Glomerular endothelial cell (primary cell): ENCODE measurements at regions not wholly inside any gene's neighbourhood (a gene's known extent, or its start where the extent isn't known, plus 50 kb on each side); places are given as distances from the start of the nearest gene placed in this dataset.

Experiments
- DNase-seq: peaks from one replicate; pipeline ENCODE4 v3.0.0-alpha.2; 2011; ENCODE audit warnings: low read depth, low spot score; ENCODE audit errors: extremely low read depth

DNA sequence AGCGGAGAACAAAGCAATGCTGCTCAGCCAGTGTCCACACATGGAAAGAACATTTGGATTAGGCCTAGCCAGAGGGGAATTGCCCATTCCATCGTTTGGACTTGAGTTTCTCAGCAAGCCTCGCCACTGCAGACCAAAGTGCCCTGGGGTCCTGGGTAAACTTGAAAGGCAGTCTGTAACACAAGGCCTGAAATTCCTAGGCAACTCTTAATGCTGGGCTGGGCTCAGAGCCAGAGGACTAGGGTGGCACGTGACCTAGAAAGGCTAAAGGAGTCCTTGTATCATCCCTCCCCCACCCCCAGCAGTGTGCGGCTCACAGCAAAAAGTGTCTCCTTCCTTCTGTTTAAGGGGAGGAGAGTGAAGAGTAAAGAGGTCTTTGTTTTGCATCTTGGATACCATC lies 210.4 kb upstream of the ARX start:
- DNase-seq: no peak

GRCh38 chrX:25219480-25219879 lies 203.7 kb upstream of the ARX start:
- DNase-seq: no peak

- no peak for DNase-seq
Observed at GRCh38 chrX:25213611-25214010, 197.8 kb upstream of the ARX start.

DNA sequence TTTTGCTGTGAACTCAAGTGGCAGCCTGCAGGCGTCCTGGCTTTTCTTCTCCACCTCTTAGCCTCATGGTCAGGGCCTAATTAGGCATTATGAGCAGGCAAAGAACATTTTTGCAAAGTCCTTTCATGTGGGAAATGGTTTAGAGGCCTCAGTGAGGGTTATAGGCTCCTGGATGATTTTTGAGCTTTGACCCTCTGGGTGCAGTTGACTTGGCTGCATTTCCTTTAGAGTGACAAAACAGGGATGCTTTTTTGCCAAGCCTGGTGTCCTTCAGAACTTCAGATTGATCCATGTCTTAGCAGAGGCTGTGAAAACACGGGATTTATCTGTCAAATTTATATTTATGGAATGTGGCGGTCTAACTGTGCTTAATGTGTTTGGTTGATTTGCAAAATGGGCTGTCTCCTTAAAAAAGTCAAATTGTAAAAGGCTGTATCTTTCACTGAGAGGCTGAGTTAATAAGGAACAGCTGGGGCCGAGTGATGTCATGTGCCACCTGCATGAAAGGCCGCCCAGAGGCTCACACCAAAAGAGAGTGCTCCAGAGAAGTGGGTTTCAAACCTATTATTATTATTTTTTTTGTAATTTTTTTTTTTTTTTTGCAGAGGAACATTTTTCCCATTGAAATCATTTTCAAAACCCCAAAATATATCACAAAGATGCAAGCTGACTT lies 192.2 kb upstream of the ARX start:
- DNase-seq: no peak

- no peak for DNase-seq
Observed at GRCh38 chrX:25206778-25207177, 191.0 kb upstream of the ARX start.

DNA sequence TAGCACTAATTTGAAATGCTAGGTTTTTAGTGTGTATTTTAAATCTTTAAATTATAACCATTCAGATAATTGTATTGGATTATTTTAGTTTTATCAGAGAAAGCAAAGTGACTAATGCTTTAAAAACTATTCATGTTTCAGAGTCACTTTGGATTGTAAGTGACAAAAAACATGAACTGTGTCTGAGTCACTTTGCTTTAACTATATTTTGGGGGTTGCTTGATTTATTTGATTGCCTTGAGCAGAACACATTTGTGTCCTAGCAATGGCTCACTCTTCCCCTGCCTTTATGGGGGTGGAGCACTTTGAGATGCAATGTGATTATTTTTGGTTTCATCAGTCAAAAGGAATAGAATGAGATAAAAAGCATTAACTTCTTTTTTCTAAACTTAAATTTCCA lies 188.4 kb upstream of the ARX start:
- no peak for DNase-seq

GRCh38 chrX:25202827-25203226 lies 187.1 kb upstream of the ARX start:
- DNase-seq: no peak

GRCh38 chrX:25198891-25199290 lies 183.1 kb upstream of the ARX start:
- DNase-seq: no peak

- no peak for DNase-seq
Observed at GRCh38 chrX:25198253-25198652, 182.5 kb upstream of the ARX start.

- DNase-seq: no peak
Observed at GRCh38 chrX:25196221-25196620, 180.5 kb upstream of the ARX start.

- no peak for DNase-seq
Observed at GRCh38 chrX:25191403-25191802, 175.6 kb upstream of the ARX start.

- no peak for DNase-seq
Observed at GRCh38 chrX:25181775-25182174, 166.0 kb upstream of the ARX start.

DNA sequence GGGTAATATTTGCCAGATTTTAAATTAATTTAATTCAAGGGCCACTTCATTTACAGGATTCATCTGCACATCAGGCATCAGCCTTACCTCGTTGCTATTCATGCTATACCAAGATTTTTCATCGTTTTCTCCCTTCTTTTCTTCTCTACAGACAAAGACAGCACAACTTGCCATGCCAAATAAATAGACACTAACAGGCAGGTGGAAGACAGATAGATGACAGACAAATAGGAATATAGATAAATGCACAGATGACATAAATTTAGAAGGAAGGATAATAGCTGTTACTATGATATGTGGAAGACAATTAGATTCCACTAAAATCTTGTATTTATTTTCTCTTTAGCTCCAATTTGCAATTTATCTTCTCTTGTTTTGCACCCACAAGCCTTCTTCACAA lies 164.5 kb upstream of the ARX start:
- DNase-seq: no peak

DNA sequence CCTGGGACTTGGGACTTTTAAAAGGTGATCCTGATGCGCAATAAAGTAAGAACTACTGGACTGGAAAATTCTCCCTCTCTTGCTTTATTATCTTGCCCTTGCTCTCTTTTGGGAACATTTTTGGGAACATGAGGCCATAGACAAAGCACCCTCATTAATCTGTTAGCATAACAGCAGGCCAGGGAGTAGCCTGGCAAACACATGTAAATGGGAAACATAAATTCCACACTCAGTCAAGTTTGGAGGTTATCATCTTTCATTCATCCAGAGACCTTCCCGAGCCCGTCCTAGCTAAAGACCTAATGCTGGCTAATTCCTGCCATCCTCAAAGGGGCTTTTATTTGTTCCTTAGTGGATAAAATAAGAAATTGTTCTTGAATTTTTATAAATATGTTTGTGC lies 162.8 kb upstream of the ARX start:
- DNase-seq: no peak

DNA sequence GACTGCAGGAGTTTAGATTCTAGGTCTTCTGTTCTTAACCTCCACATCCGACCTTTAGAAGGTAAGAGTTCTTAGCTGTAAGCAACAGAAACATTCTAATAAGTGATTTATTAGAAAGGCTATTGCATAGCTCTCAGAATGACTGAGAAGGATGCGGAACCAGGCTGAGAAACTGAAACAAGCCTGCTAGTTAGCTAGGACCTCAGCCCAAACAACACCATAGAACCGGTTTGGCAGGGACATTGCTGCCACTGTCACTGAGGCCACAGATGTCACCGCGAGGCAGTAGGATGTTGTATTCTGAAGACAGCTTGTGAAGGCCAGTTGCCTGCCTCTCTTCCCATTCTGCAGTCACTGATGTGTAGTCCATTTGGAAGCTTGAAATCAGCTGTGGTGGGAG lies 160.0 kb upstream of the ARX start:
- DNase-seq: no peak

DNA sequence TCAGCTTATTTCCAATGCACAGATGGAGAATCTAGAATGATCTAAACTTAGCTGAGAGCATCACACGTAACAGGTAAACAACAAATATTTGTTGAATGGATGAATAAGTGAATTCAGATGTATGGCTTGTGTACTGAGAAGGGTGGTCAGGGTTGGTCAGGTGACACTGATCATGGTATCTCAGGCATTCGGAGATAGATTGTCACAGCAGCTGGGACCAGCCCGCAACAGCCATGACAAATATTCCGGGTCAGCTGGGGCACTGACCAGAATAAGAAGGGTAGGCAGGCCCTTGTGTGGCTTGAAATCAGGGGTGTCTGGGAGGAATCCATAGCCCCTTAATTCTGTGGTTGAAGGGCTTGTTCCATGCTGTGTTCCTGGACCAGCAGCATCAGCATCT lies 159.4 kb upstream of the ARX start:
- no peak for DNase-seq

DNA sequence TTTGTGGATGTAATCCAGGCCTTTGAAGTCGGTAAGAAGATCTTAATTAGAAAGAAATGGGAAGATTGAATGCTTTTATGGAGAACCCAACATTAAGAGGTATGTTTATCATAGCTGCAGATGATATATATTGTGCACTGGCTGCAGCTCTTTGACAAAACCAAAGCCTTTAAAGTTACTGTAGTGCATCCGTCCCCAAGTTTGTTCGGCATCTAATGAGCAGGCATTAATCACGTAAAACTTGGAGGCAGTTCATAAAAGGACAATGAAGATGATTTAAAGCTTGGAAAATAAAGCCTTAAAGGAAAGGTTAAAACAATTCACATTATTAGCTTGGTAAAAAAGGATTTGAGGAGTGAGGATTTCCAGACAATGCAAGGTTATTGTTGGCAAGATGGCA lies 150.8 kb upstream of the ARX start:
- DNase-seq: no peak

DNA sequence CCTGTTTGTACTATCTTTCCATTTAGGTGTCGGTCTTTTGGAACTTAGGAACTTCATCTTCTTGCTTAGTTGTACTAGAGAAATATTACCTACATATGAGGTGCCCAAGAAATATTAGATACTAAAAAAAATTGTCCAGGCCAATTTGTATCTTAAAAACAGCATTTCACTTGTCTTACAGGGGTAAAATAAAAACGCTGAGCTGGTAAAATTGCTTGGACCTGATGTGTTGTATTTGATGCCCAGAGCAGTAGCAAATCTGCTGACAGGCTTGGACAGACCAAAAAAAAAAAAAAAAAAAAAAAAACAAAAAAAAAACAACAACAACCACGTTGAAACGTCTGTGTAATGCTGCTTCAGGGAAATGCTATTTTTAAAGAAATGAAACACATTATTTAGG lies 150.4 kb upstream of the ARX start:
- no peak for DNase-seq

- DNase-seq: no peak
Observed at GRCh38 chrX:25158635-25159034, 142.9 kb upstream of the ARX start.

DNA sequence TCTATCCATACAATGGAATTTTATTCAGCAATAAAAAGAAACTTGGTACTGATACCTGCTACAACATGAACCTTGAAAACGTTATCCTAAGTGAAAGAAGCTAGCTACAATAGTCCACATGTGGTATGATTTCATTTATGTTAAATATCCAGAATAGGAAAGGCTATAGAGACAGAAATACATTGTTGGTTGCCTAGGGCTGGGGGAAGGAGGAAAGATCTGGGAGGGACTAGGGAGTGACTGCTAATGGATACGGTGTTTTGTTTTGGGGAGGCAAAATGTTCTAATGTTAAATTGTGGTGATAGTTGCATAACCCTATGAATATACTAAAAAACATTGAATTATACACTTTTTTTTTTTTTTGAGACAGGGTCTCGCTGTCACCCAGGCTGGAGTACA lies 141.1 kb upstream of the ARX start:
- DNase-seq: no peak

- no peak for DNase-seq
Observed at GRCh38 chrX:25156323-25156722, 140.6 kb upstream of the ARX start.

DNA sequence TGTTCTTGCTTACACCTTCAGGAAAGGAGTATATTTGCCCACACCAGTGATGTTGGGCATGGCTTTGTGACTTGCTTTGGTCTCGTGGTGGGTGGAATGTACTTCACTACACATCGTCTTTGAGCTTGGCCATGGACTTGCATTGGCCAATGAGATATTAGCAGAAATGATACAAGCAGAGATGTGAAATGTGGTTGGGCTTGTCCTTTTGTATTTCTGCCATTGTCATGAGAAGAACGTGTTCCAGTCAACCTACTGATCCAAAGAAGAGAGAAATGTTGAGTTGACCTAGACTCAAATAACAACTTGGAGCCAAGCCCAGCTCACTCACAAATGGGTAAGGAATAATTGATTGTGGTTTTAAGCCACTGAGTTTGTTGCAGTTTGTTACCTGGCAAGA lies 138.4 kb upstream of the ARX start:
- no peak for DNase-seq

GRCh38 chrX:25151749-25152148 lies 136.0 kb upstream of the ARX start:
- no peak for DNase-seq
